HG03066 (cell line): ENCODE measurements at regions not wholly inside any gene's neighbourhood (a gene's known extent, or its start where the extent isn't known, plus 50 kb on each side); places are given as distances from the start of the nearest gene placed in this dataset.
"Not testable (repeated sequence)": the region's sequence is repeated elsewhere in the genome, so short reads cannot be mapped to it uniquely, and the experiment has no call there.

Source experiments
- ATAC-seq: cut with Tn5 transposase; IDR thresholded peaks from one replicate; pipeline ENCODE4 v1.9.1; 2021; ENCODE audit warnings: low read depth; ENCODE audit not compliant: unreplicated experiment

GRCh38 chr2:87587934-87588333 lies 160.0 kb upstream of the PLGLB2 start:
- ATAC-seq, result not testable (repeated sequence)

GRCh38 chr2:87592974-87593373 lies 154.9 kb upstream of the PLGLB2 start:
- ATAC-seq, result not testable (repeated sequence)

- not testable (repeated sequence) for ATAC-seq
These were observed 153.9 kb upstream of the PLGLB2 start for GRCh38 chr2:87593784-87594610.

- not testable (repeated sequence) for ATAC-seq
These were observed 153.3 kb upstream of the PLGLB2 start for GRCh38 chr2:87594611-87594992.

- ATAC-seq, result not testable (repeated sequence)
These were observed 152.9 kb upstream of the PLGLB2 start for GRCh38 chr2:87595017-87595416.

GRCh38 chr2:87600961-87601360 lies 146.9 kb upstream of the PLGLB2 start:
- not testable (repeated sequence) for ATAC-seq

GRCh38 chr2:87602118-87602517 lies 145.8 kb upstream of the PLGLB2 start:
- ATAC-seq, result not testable (repeated sequence)

GRCh38 chr2:87602728-87603127 lies 145.2 kb upstream of the PLGLB2 start:
- ATAC-seq, result not testable (repeated sequence)

GRCh38 chr2:87603418-87604278 lies 144.2 kb upstream of the PLGLB2 start:
- ATAC-seq, result not testable (repeated sequence)

GRCh38 chr2:87604279-87604818 lies 143.5 kb upstream of the PLGLB2 start:
- ATAC-seq, result not testable (repeated sequence)

- not testable (repeated sequence) for ATAC-seq
These were observed 142.9 kb upstream of the PLGLB2 start for GRCh38 chr2:87604980-87605379.

- not testable (repeated sequence) for ATAC-seq
These were observed 139.3 kb upstream of the PLGLB2 start for GRCh38 chr2:87608377-87609166.

GRCh38 chr2:87610974-87611373 lies 136.9 kb upstream of the PLGLB2 start:
- ATAC-seq, result not testable (repeated sequence)

- ATAC-seq, result not testable (repeated sequence)
These were observed 136.5 kb upstream of the PLGLB2 start for GRCh38 chr2:87611416-87611815.

- ATAC-seq, result not testable (repeated sequence)
These were observed 135.9 kb upstream of the PLGLB2 start for GRCh38 chr2:87611956-87612355.

GRCh38 chr2:87614829-87615434 lies 133.0 kb upstream of the PLGLB2 start:
- ATAC-seq, result not testable (repeated sequence)

GRCh38 chr2:87619121-87619520 lies 128.8 kb upstream of the PLGLB2 start:
- not testable (repeated sequence) for ATAC-seq

GRCh38 chr2:87621139-87621538 lies 126.7 kb upstream of the PLGLB2 start:
- ATAC-seq, result not testable (repeated sequence)

- not testable (repeated sequence) for ATAC-seq
These were observed 125.2 kb upstream of the PLGLB2 start for GRCh38 chr2:87622720-87623119.
